HepG2 (cell line): ENCODE measurements at regions not wholly inside any gene's neighbourhood (a gene's known extent, or its start where the extent isn't known, plus 50 kb on each side); places are given as distances from the start of the nearest gene placed in this dataset.

ENCODE experiments used
- ATAC-seq: fragments of 200-7000 bp; cut with Tn5 transposase; 3 replicates; pipeline ENCODE4 v1.9.1; 2020; ENCODE audit warnings: mild to moderate bottlenecking, moderate library complexity
- BruUV-seq: library from RNA; stranded (reverse); fragments of 400-500 nt; replicated peaks from 2 replicates; lab custom pipeline; 2021; lab: Mats Ljungman, UMichigan
- CTCF ChIA-PET: fragments of 300-600 bp; formaldehyde crosslinking; extraction: SDS; loops from one replicate; lab custom pipeline; 2021; ENCODE audit warnings: low total read pairs, inconsistent platforms, low intra/inter-chr PET ratio; lab: Yijun Ruan, JAX
- POLR2A ChIA-PET: fragments of 350-600 bp; sonication (Branson Sonifier 250); formaldehyde crosslinking; loops from one replicate; lab custom pipeline; 2020; ENCODE audit warnings: antibody characterized with exemption, inconsistent platforms; lab: Yijun Ruan, JAX
- DNase-seq: peaks from one replicate; pipeline ENCODE4 v3.0.0-alpha.2; 2015; ENCODE audit warnings: low spot score
- FAIRE-seq: peaks from 3 replicates; lab custom pipeline; 2011; peaks lifted over from hg19 to GRCh38; lab: Jason Lieb, UNC
- H2AFZ ChIP-seq: one replicate; pipeline ENCODE4 v1.6.1; 2011; ENCODE audit warnings: low read length, inconsistent platforms
- H3K27ac ChIP-seq: fragments of 300-600 bp; 3 replicates; pipeline ENCODE4 v1.8.0; 2011; ENCODE audit warnings: mixed run types, mild to moderate bottlenecking, mixed read lengths, low read length, inconsistent platforms; ENCODE audit not compliant: insufficient read depth; ENCODE audit errors: extremely low read length
- H3K27me3 ChIP-seq, 2 experiments: fragments of 200-600 bp in 1 of 2; 2 replicates in 1 of 2; 3 replicates in 1 of 2; pipeline versions ENCODE4 v1.6.0 to v1.8.0; 2011; ENCODE audit warnings: low read length in 2 of 2, mild to moderate bottlenecking in 2 of 2, moderate library complexity in 2 of 2, inconsistent platforms in 1 of 2; ENCODE audit not compliant: insufficient read depth in 2 of 2, control insufficient read depth in 1 of 2
- H3K36me3 ChIP-seq, 2 experiments: fragments of 200-600 bp in 1 of 2; replicated peaks in 1 of 2; 2 replicates in 1 of 2; 3 replicates in 1 of 2; pipeline versions ENCODE4 v1.5.1 to v1.8.0; 2011; ENCODE audit warnings: low read length in 2 of 2, inconsistent platforms in 1 of 2; ENCODE audit not compliant: insufficient read depth in 2 of 2, control insufficient read depth in 1 of 2
- H3K4me1 ChIP-seq: 2 replicates; pipeline ENCODE4 v1.5.1; 2012; ENCODE audit warnings: low read length, inconsistent platforms; ENCODE audit not compliant: insufficient read depth
- H3K4me2 ChIP-seq: 2 replicates; pipeline ENCODE4 v1.6.0; 2011; ENCODE audit warnings: low read depth, low read length, inconsistent platforms
- H3K4me3 ChIP-seq, 3 experiments: fragments of 200-600 bp in 1 of 3; sonication (generic), shearing (Covaris generic) in 1 of 3; replicated peaks in 1 of 3; 2 replicates each; pipeline ENCODE4 v1.5.1; 2011 to 2016; ENCODE audit warnings: low read length in 3 of 3, inconsistent platforms in 2 of 3, low read depth in 2 of 3, mild to moderate bottlenecking in 2 of 3, control low read depth in 1 of 3, mixed read lengths in 1 of 3; ENCODE audit not compliant: insufficient read depth in 1 of 3
- H3K79me2 ChIP-seq: one replicate; pipeline ENCODE4 v1.6.1; 2011; ENCODE audit warnings: low read length, inconsistent platforms; ENCODE audit not compliant: insufficient read depth
- H3K9ac ChIP-seq: 2 replicates; pipeline ENCODE4 v1.6.0; 2011; ENCODE audit warnings: mild to moderate bottlenecking, low read depth, low read length, inconsistent platforms; ENCODE audit not compliant: insufficient read depth
- H3K9me3 ChIP-seq: 2 replicates; pipeline ENCODE4 v1.5.1; 2012; ENCODE audit warnings: mild to moderate bottlenecking, low read length
- H4K20me1 ChIP-seq: 2 replicates; pipeline ENCODE4 v1.6.0; 2011; ENCODE audit warnings: inconsistent platforms, mild to moderate bottlenecking, low read length, moderate library complexity; ENCODE audit not compliant: insufficient read depth
- BORCS8-MEF2B ChIP-seq: sonication (generic); formaldehyde crosslinking; IDR thresholded peaks from 2 replicates; pipeline ENCODE4 v1.8.0; 2022; ENCODE audit warnings: mild to moderate bottlenecking, missing genetic modification reagents
- CBX1 ChIP-seq: IDR thresholded peaks from one replicate; pipeline ENCODE4 v1.6.1; 2016; ENCODE audit warnings: antibody characterized with exemption, low read depth
- HNRNPUL1 ChIP-seq: fragments of 200-400 bp; formaldehyde crosslinking; IDR thresholded peaks from 2 replicates; pipeline ENCODE4 v1.6.1; 2017; ENCODE audit warnings: low read depth, mild to moderate bottlenecking, low read length, moderate library complexity
- IRX3 ChIP-seq: sonication (generic); formaldehyde crosslinking; IDR thresholded peaks from 2 replicates; pipeline ENCODE4 v1.8.1; 2023; ENCODE audit warnings: mild to moderate bottlenecking, low read depth, missing genetic modification reagents, borderline replicate concordance
- MED1 ChIP-seq: sonication (generic); formaldehyde crosslinking; IDR thresholded peaks from 2 replicates; pipeline ENCODE4 v1.4.0; 2020; ENCODE audit warnings: missing genetic modification reagents
- SPEN ChIP-seq: sonication (generic); formaldehyde crosslinking; IDR thresholded peaks from 2 replicates; pipeline ENCODE4 v1.5.1; 2020; ENCODE audit warnings: low read depth, mild to moderate bottlenecking, missing genetic modification reagents
- TAF15 ChIP-seq: fragments of 200-400 bp; formaldehyde crosslinking; IDR thresholded peaks from one replicate; pipeline ENCODE4 v1.6.1; 2018; ENCODE audit warnings: mild to moderate bottlenecking, low read depth, low read length; ENCODE audit not compliant: poor library complexity, severe bottlenecking
- TEAD2 ChIP-seq: sonication (generic); formaldehyde crosslinking; IDR thresholded peaks from 2 replicates; pipeline ENCODE4 v1.9.0; 2021; ENCODE audit warnings: missing genetic modification reagents
- ZNF136 ChIP-seq: sonication (generic); formaldehyde crosslinking; IDR thresholded peaks from 2 replicates; pipeline ENCODE4 v1.8.1; 2022; ENCODE audit warnings: low read depth, mild to moderate bottlenecking, moderate library complexity, missing genetic modification reagents
- ZNF333 ChIP-seq: sonication (generic); formaldehyde crosslinking; IDR thresholded peaks from 2 replicates; pipeline ENCODE4 v1.4.0; 2020; ENCODE audit warnings: mild to moderate bottlenecking, missing genetic modification reagents, borderline replicate concordance
- ZNF34 ChIP-seq: sonication (generic); formaldehyde crosslinking; IDR thresholded peaks from 2 replicates; pipeline ENCODE4 v1.4.0; 2020; ENCODE audit warnings: mild to moderate bottlenecking, missing genetic modification reagents, borderline replicate concordance
- ZNF670 ChIP-seq: sonication (generic); formaldehyde crosslinking; IDR thresholded peaks from 2 replicates; pipeline ENCODE4 v1.8.0; 2022; ENCODE audit warnings: mild to moderate bottlenecking, missing genetic modification reagents, borderline replicate concordance
- ZNF761 ChIP-seq: sonication (generic); formaldehyde crosslinking; conservative IDR thresholded peaks from 2 replicates; pipeline ENCODE4 v1.4.0; 2020; ENCODE audit warnings: mild to moderate bottlenecking, missing genetic modification reagents
- WGBS: methylation state at CpG from one replicate; pipeline ENCODE4 v1.1.6; 2017; ENCODE audit warnings: low lambda C conversion rate; 5-methylcytosine and 5-hydroxymethylcytosine counted together
- in situ Hi-C: cut with HindIII; loops from 2 replicates; pipeline ENCODE4 v1.10.0; 2017; ENCODE audit warnings: low pct_unique_long_range_greater_than_20kb; ENCODE audit not compliant: extremely low pct_ligation_motif_present
- intact Hi-C: fragments of 100-400 bp; cut with micrococcal nuclease; formaldehyde crosslinking; loops from one replicate; pipeline ENCODE4 v1.10.0; 2022; ENCODE audit not compliant: unreplicated experiment
- TF ChIP-seq, protein P1 (sequence below): sonication (generic); formaldehyde crosslinking; IDR thresholded peaks from 2 replicates; pipeline ENCODE4 v1.4.0; 2020; ENCODE audit warnings: missing genetic modification reagents
- TF ChIP-seq, protein P2 (sequence below): sonication (generic); formaldehyde crosslinking; IDR thresholded peaks from 2 replicates; pipeline ENCODE4 v1.4.0; 2020; ENCODE audit warnings: mild to moderate bottlenecking, low read depth, missing genetic modification reagents
- TF ChIP-seq, protein P3 (sequence below): sonication (generic); formaldehyde crosslinking; IDR thresholded peaks from 2 replicates; pipeline ENCODE4 v1.9.0; 2021; ENCODE audit warnings: missing genetic modification reagents, borderline replicate concordance

GRCh38 chr9:74444369-74444768, 52.8 kb upstream of the RORB start:
- DNase-seq (no peak), FAIRE-seq (no peak), ATAC-seq (no peak)
- in situ Hi-C loops (no loop called here), intact Hi-C loops (no loop called here)
- 56% methylated on average over 6 of the region's 6 CpGs for WGBS
- Histone ChIP-seq H3K9me3 (no peaks in the 10 kb centered on the region), H3K79me2 (no peaks in the 10 kb centered on the region), H3K4me1 (no peaks in the 10 kb centered on the region), H3K27ac (no peak overlapping the region), H3K9ac (no peak overlapping the region), H2AFZ (no peak overlapping the region), H3K4me2 (no peak overlapping the region), H3K27me3 (no peaks in the 10 kb centered on the region), H3K4me3 (no peak overlapping the region), H3K36me3 (no peaks in the 10 kb centered on the region), H4K20me1 (no peaks in the 10 kb centered on the region)
- no peak for TF ChIP-seq HNRNPUL1
- TF ChIP-seq, protein P1, sequence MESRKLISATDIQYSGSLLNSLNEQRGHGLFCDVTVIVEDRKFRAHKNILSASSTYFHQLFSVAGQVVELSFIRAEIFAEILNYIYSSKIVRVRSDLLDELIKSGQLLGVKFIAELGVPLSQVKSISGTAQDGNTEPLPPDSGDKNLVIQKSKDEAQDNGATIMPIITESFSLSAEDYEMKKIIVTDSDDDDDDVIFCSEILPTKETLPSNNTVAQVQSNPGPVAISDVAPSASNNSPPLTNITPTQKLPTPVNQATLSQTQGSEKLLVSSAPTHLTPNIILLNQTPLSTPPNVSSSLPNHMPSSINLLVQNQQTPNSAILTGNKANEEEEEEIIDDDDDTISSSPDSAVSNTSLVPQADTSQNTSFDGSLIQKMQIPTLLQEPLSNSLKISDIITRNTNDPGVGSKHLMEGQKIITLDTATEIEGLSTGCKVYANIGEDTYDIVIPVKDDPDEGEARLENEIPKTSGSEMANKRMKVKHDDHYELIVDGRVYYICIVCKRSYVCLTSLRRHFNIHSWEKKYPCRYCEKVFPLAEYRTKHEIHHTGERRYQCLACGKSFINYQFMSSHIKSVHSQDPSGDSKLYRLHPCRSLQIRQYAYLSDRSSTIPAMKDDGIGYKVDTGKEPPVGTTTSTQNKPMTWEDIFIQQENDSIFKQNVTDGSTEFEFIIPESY (CRISPR knock-in tag): no peak
- TF ChIP-seq, protein P2, sequence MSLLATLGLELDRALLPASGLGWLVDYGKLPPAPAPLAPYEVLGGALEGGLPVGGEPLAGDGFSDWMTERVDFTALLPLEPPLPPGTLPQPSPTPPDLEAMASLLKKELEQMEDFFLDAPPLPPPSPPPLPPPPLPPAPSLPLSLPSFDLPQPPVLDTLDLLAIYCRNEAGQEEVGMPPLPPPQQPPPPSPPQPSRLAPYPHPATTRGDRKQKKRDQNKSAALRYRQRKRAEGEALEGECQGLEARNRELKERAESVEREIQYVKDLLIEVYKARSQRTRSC (CRISPR knock-in tag): no peak
- no peak for TF ChIP-seq TEAD2 (CRISPR knock-in tag)
- no peak for TF ChIP-seq ZNF761 (CRISPR knock-in tag)
- TF ChIP-seq ZNF34 (CRISPR knock-in tag): no peak
- TF ChIP-seq BORCS8-MEF2B: no peak
- no peak for TF ChIP-seq TAF15
- TF ChIP-seq CBX1: no peak
- TF ChIP-seq ZNF333 (CRISPR knock-in tag): no peak
- no peak for TF ChIP-seq ZNF670
- TF ChIP-seq, protein P3, sequence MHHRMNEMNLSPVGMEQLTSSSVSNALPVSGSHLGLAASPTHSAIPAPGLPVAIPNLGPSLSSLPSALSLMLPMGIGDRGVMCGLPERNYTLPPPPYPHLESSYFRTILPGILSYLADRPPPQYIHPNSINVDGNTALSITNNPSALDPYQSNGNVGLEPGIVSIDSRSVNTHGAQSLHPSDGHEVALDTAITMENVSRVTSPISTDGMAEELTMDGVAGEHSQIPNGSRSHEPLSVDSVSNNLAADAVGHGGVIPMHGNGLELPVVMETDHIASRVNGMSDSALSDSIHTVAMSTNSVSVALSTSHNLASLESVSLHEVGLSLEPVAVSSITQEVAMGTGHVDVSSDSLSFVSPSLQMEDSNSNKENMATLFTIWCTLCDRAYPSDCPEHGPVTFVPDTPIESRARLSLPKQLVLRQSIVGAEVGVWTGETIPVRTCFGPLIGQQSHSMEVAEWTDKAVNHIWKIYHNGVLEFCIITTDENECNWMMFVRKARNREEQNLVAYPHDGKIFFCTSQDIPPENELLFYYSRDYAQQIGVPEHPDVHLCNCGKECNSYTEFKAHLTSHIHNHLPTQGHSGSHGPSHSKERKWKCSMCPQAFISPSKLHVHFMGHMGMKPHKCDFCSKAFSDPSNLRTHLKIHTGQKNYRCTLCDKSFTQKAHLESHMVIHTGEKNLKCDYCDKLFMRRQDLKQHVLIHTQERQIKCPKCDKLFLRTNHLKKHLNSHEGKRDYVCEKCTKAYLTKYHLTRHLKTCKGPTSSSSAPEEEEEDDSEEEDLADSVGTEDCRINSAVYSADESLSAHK: no peak
- TF ChIP-seq SPEN (CRISPR knock-in tag): no peak
- no peak for TF ChIP-seq IRX3 (CRISPR knock-in tag)
- TF ChIP-seq ZNF136 (CRISPR knock-in tag): no peak
- no peak for TF ChIP-seq MED1
- no TSS peak for BruUV-seq
- POLR2A ChIA-PET: no interaction called here
- CTCF ChIA-PET: no interaction called here
